ENCODE measurements at regions not wholly inside any gene's neighbourhood (a gene's known extent, or its start where the extent isn't known, plus 50 kb on each side); places are given as distances from the start of the nearest gene placed in this dataset.

DNA sequence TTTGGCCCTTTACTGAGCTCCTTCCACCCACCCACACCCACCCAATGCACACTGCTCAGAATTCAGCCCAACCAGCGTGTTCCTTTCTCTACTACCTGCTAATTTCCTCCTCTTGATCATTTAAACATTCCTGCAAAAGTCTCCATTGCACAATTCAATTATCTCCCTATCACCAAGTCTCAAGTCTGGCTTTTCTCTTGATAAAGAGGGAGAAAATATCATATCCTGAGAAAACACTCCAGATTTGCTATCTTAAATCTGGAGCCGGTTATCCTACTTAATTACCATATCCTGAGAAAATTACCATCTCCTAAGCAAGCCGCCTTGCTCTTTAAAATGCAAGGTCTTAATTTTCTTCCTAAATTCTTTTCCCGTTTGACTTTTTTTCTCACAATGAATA lies 505.5 kb downstream of the XPNPEP1 start:
- Histone ChIP-seq H3K79me2 (ENCODE audit: insufficient read depth, low read length) (no peaks in the 10 kb centered on the region), H3F3A (ENCODE audit: insufficient read depth) (no peaks in the 10 kb centered on the region), H3K9ac (ENCODE audit: low read length) (no peak overlapping the region), H3K36me3 (ENCODE audit: low read length) (no peaks in the 10 kb centered on the region), H2AFZ (ENCODE audit: low read depth, low read length, severe bottlenecking) (no peak overlapping the region), H3K4me3 (ENCODE audit: insufficient read depth, low read length, poor library complexity, severe bottlenecking) (no peak overlapping the region), H3K4me2 (ENCODE audit: low read depth, low read length, poor library complexity, severe bottlenecking) (no peak overlapping the region), H3K9me3 (ENCODE audit: insufficient read depth, low read length) (no peaks in the 10 kb centered on the region), H3K27ac (ENCODE audit: low read depth, low read length) (no peak overlapping the region), H3K27me3 (ENCODE audit: low read length) (no peaks in the 10 kb centered on the region), H3K9me2 (replicated peaks; ENCODE audit: insufficient read depth, low read length) (no peaks in the 10 kb centered on the region), H4K20me1 (ENCODE audit: low read depth, low read length) (no peaks in the 10 kb centered on the region)
- TF ChIP-seq EZH2phosphoT487 (conservative IDR thresholded peaks at IDR 0.05; ENCODE audit: low read length): no peak
- TF ChIP-seq, protein P1, sequence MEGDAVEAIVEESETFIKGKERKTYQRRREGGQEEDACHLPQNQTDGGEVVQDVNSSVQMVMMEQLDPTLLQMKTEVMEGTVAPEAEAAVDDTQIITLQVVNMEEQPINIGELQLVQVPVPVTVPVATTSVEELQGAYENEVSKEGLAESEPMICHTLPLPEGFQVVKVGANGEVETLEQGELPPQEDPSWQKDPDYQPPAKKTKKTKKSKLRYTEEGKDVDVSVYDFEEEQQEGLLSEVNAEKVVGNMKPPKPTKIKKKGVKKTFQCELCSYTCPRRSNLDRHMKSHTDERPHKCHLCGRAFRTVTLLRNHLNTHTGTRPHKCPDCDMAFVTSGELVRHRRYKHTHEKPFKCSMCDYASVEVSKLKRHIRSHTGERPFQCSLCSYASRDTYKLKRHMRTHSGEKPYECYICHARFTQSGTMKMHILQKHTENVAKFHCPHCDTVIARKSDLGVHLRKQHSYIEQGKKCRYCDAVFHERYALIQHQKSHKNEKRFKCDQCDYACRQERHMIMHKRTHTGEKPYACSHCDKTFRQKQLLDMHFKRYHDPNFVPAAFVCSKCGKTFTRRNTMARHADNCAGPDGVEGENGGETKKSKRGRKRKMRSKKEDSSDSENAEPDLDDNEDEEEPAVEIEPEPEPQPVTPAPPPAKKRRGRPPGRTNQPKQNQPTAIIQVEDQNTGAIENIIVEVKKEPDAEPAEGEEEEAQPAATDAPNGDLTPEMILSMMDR (IDR thresholded peaks at IDR 0.05; ENCODE audit: insufficient read depth, low read length, poor library complexity, severe bottlenecking): no peak

- H3K4me3 ChIP-seq (ENCODE audit: insufficient read depth, low read length, poor library complexity, severe bottlenecking): no peak overlapping the region
- H3K9ac ChIP-seq (ENCODE audit: low read length): no peak overlapping the region
- no peak overlapping the region for H2AFZ ChIP-seq (ENCODE audit: low read depth, low read length, severe bottlenecking)
- no peaks in the 10 kb centered on the region for H3K27me3 ChIP-seq (ENCODE audit: low read length)
- H3K27ac ChIP-seq (ENCODE audit: low read depth, low read length): no peak overlapping the region
- no peaks in the 10 kb centered on the region for H3K9me2 ChIP-seq (replicated peaks; ENCODE audit: insufficient read depth, low read length)
- H3K79me2 ChIP-seq (ENCODE audit: insufficient read depth, low read length): no peaks in the 10 kb centered on the region
- no peaks in the 10 kb centered on the region for H3F3A ChIP-seq (ENCODE audit: insufficient read depth)
- H4K20me1 ChIP-seq (ENCODE audit: low read depth, low read length): no peaks in the 10 kb centered on the region
- H3K4me2 ChIP-seq (ENCODE audit: low read depth, low read length, poor library complexity, severe bottlenecking): no peak overlapping the region
- H3K9me3 ChIP-seq (ENCODE audit: insufficient read depth, low read length): no peaks in the 10 kb centered on the region
- TF ChIP-seq, protein P1 (IDR thresholded peaks at IDR 0.05; ENCODE audit: insufficient read depth, low read length, poor library complexity, severe bottlenecking): no peak
- no peaks in the 10 kb centered on the region for H3K36me3 ChIP-seq (ENCODE audit: low read length)
These were observed 511.0 kb downstream of the XPNPEP1 start for GRCh38 chr10:109412353-109412752.

DNA sequence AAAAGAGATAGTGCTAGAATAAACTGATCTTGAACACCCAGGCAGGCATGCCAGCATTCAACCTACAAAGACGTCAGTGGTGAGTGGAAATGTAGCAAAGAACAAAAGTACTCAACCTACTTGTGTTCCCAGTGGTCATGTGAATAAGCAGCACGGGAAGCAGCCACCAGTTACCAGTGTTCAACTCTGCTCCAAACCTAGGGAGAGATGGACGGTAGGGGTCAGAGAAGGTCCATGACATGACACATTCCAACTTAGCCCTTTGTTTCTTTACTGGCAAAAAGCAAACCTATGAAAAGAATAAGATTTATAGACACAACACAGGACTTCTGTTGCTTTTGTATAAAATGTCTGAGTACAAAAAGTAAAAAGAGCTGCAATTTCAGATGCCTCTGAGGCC lies 511.4 kb downstream of the XPNPEP1 start:
- H3K36me3 ChIP-seq (ENCODE audit: low read length): no peaks in the 10 kb centered on the region
- no peaks in the 10 kb centered on the region for H3K79me2 ChIP-seq (ENCODE audit: insufficient read depth, low read length)
- H3K9me3 ChIP-seq (ENCODE audit: insufficient read depth, low read length): no peaks in the 10 kb centered on the region
- H3K4me3 ChIP-seq (ENCODE audit: insufficient read depth, low read length, poor library complexity, severe bottlenecking): no peak overlapping the region
- no peak overlapping the region for H3K9ac ChIP-seq (ENCODE audit: low read length)
- H3K9me2 ChIP-seq (replicated peaks; ENCODE audit: insufficient read depth, low read length): no peaks in the 10 kb centered on the region
- no peaks in the 10 kb centered on the region for H3K27me3 ChIP-seq (ENCODE audit: low read length)
- TF ChIP-seq, protein P1 (IDR thresholded peaks at IDR 0.05; ENCODE audit: insufficient read depth, low read length, poor library complexity, severe bottlenecking): no peak
- TF ChIP-seq EZH2phosphoT487 (conservative IDR thresholded peaks at IDR 0.05; ENCODE audit: low read length): no peak
- H2AFZ ChIP-seq (ENCODE audit: low read depth, low read length, severe bottlenecking): no peak overlapping the region
- no peak overlapping the region for H3K4me2 ChIP-seq (ENCODE audit: low read depth, low read length, poor library complexity, severe bottlenecking)
- H3F3A ChIP-seq (ENCODE audit: insufficient read depth): no peaks in the 10 kb centered on the region
- no peak overlapping the region for H3K27ac ChIP-seq (ENCODE audit: low read depth, low read length)
- no peaks in the 10 kb centered on the region for H4K20me1 ChIP-seq (ENCODE audit: low read depth, low read length)

DNA sequence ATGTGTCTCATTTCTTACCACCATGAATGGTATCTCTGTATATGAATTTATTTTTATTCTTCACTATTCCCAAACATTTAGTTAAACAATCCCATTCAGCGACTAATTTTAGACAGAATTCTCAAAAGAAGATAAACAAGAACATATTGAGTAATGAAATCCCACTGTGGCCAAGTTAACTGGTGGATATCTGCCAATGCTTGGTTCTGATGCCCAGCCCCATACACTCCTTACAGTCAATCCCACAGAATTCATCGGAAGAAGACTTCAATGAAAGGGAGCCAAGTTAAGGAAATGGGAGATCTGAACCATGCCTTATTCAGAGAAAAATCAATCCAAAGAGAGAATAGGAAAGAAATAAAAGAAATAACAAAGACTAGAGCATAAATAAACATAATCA lies 518.0 kb downstream of the XPNPEP1 start:
- TF ChIP-seq, protein P1 (IDR thresholded peaks at IDR 0.05; ENCODE audit: insufficient read depth, low read length, poor library complexity, severe bottlenecking): no peak
- TF ChIP-seq EZH2phosphoT487 (conservative IDR thresholded peaks at IDR 0.05; ENCODE audit: low read length): no peak
- no peaks in the 10 kb centered on the region for H3K27me3 ChIP-seq (ENCODE audit: low read length)

More for the DNA sequence above, 518.0 kb downstream of the XPNPEP1 start:
- no peaks in the 10 kb centered on the region for H3K79me2 ChIP-seq (ENCODE audit: insufficient read depth, low read length)
- H3K27ac ChIP-seq (ENCODE audit: low read depth, low read length): no peak overlapping the region
- no peaks in the 10 kb centered on the region for H3K9me2 ChIP-seq (replicated peaks; ENCODE audit: insufficient read depth, low read length)
- no peaks in the 10 kb centered on the region for H3F3A ChIP-seq (ENCODE audit: insufficient read depth)
- H3K4me3 ChIP-seq (ENCODE audit: insufficient read depth, low read length, poor library complexity, severe bottlenecking): no peak overlapping the region
- H3K4me2 ChIP-seq (ENCODE audit: low read depth, low read length, poor library complexity, severe bottlenecking): no peak overlapping the region
- H2AFZ ChIP-seq (ENCODE audit: low read depth, low read length, severe bottlenecking): no peak overlapping the region
- no peaks in the 10 kb centered on the region for H3K36me3 ChIP-seq (ENCODE audit: low read length)
- H4K20me1 ChIP-seq (ENCODE audit: low read depth, low read length): no peaks in the 10 kb centered on the region
- H3K9ac ChIP-seq (ENCODE audit: low read length): no peak overlapping the region
- no peaks in the 10 kb centered on the region for H3K9me3 ChIP-seq (ENCODE audit: insufficient read depth, low read length)
